HT-29 (cell line): ENCODE measurements at regions not wholly inside any gene's neighbourhood (a gene's known extent, or its start where the extent isn't known, plus 50 kb on each side); places are given as distances from the start of the nearest gene placed in this dataset.
"Not testable (repeated sequence)": the region's sequence is repeated elsewhere in the genome, so short reads cannot be mapped to it uniquely, and the experiment has no call there.

ENCODE experiments used
- DNase-seq: peaks from one replicate; pipeline ENCODE4 v3.0.0-alpha.2; 2015; ENCODE audit warnings: low spot score

GRCh38 chr7:130943981-130944380, 210.0 kb upstream of the KLF14 start:
- DNase-seq, result peak; percentile 43

DNA sequence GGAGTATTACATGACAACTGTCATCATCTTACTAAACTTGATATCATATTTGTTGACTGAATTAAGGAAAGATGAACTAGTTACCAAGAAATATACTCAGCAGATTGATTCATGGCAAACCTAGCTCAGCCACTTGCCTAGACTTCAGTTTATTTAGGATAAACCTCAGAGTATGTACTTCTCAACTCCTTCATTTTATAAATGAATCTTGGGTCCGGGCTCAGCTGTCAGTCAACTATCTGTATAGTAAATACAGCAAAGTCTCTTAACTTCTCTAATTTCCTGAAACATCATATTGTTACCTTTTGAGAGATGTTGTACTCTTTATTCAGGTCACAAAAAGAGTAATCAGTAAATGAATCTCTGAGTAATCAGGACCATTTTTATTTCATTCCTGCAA, 211.0 kb upstream of the KLF14 start:
- DNase-seq, result no peak

GRCh38 chr7:130945411-130945811, 211.4 kb upstream of the KLF14 start:
- no peak for DNase-seq

- no peak for DNase-seq
These were observed 212.1 kb upstream of the KLF14 start for GRCh38 chr7:130946114-130946513.

GRCh38 chr7:130947792-130948580, 214.0 kb upstream of the KLF14 start:
- no peak for DNase-seq

DNA sequence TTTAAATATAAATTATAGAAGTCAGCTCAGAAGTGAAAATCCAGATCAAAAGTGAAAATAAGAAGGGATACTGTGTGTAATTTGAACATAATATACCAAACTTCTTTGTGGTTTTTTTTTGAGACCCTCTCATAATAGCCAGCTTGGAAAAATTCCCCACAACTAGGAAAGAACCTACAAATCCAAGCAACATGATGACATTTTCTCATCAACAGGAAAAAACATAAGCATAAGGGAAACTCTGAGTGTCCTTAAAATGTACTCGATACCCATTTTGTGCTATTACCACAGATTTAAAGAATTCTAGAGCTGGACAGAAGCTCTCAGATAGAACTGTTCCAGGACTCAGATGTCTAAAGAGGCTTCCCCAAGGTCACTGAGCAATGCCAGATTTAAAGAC, 214.8 kb upstream of the KLF14 start:
- DNase-seq, result no peak

DNA sequence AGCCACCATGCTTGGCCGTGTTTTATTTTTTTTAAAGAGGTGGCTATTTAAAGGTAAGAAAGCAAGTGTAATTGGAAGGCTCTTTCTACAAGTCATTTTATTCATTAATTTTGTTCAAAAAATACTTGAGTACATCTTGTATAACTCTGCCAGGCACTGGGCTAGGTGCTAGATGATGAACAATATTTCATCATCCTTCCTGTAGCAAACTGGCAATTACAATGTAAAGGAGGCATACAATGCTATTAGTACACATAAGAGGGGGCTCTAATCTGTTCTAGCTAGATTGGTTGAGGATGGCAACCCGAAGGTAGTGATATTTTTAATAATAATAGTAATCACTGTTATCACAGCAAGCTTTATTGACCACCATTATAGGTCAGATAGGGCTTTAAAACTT, 215.5 kb upstream of the KLF14 start:
- DNase-seq, result no peak

DNA sequence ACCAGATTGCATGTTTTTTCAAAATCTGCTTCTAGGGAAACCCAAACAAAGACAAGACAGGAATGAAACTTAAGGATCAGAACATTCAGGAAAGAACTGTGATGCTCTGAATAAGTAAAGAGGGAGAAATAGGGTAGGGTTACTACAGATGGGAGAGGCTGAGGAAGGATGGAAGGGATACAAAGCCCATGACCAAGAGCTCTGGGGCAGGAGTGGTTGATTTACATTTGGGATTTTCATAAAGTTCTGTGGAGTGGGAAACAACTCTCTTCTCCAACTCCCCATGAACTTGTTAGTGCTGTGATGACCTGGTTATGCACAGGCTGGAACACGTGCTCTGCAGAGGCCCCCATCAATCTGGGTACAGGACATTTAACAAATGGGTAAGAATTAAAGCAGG, 216.0 kb upstream of the KLF14 start:
- DNase-seq, result no peak

DNA sequence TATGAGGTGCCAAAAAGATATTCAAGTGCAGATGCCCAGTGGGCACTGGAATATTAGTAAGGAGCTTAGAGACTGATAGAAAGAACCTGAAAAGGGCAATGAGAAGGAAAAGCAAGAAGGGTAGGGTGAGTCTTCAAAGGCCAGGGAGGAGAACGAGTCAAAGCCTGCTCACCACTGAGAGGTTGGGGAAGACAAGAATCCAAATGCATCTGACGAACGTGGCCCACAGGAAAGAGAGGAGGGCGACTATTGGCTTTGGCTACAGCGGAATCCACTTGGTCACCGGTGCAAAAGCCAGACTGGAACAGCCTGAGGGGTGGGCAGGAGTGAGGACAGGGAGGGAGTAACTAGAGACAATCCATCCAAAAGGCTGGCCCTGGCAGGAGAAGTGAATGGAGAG, 216.7 kb upstream of the KLF14 start:
- no peak for DNase-seq

- no peak for DNase-seq
These were observed 217.4 kb upstream of the KLF14 start for GRCh38 chr7:130951303-130951975.

DNA sequence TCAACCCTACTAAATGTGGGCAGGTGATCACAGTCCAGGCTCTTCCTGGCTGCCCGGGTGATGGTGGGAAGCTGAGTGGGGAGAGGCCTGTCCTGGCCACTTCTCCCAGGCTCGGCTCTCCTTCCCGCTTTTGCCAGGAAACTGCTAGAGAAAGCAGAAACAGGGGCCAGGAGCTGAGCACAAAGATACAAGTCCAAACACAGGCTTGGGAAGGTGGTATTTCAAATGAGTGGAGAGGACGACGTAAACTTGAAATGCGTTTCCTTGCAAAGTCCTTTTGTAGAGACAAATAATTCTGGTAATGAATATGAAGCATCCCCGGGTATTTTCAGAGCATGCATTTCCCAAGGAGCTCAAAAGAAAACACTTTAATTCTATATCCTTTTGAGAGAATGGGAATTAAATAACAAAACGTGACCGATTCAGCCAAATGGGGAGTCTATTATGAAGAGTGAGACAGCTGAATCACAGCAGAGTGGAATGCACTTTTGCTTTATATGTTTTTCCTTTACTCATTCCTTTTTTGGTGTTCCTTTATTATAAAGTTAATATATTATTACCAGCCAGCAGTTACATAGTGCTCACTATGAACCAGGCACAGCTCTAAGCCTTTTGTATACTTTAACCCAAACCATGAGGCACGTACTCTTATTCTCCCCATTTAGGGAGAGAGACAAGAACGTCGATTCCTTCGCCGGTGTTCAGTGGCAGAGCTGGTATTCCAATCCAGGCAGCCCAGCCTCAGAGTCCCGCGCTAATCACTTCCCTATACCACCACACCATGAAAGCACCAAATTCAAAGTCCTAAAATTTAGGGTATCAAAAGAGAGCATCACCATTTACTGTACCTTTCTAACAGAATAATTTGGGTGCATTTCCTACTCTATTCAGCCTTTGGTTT, 218.2 kb upstream of the KLF14 start:
- no peak for DNase-seq

DNA sequence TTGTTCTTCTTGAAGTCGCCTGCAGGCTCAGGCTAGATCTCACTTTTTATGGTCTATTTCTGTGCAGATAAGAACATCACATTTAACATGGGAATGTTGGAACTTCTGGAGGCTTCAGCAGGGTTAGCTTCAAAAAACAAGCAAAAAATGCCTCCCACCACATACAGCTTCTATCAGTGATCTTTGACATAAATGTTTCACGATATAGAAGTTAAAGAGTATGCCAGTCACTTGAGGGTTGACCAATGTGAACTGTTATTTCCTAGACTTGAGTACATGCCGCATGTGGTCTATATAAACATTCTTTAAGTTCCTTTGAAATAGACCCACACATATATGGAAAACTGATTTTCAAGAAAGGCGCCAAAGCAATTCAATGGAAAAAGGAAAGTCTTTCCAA, 219.2 kb upstream of the KLF14 start:
- DNase-seq, result no peak

- no peak for DNase-seq
These were observed 221.0 kb upstream of the KLF14 start for GRCh38 chr7:130954918-130955564.

- no peak for DNase-seq
These were observed 221.5 kb upstream of the KLF14 start for GRCh38 chr7:130955565-130955919.

DNA sequence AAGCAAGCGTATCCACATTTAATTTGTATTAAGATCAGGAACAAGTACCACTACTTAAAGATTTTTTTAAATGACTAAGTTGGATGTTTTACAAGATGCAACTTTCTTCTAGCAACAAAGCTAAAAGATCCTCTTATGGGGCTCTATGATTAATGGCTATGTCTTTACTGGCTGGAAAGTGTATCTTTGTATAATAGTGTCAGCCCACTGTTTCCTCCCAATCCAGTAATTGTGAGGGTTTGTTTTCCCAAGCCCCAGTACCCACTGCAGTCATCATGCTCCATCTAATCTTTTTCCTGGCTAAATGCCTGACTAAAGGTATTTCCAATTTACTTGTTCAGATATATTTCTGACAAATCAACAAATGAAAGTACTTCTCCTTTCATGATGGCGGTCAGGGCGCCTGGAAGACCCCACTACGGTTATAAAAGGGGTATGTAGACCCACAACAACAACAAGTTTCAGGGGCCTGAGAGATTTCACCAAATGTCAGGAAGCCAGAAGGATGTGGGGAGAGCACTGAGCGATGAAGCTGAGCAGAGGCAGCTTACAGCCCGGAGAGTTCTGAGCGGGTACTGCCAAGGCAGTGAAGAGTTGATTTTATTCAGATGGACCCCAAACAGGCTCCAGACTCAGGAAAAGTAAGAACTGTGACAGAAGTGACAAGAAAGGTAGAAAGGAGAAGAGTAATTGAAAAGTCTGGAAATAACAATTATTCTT, 222.6 kb upstream of the KLF14 start:
- DNase-seq, result no peak

DNA sequence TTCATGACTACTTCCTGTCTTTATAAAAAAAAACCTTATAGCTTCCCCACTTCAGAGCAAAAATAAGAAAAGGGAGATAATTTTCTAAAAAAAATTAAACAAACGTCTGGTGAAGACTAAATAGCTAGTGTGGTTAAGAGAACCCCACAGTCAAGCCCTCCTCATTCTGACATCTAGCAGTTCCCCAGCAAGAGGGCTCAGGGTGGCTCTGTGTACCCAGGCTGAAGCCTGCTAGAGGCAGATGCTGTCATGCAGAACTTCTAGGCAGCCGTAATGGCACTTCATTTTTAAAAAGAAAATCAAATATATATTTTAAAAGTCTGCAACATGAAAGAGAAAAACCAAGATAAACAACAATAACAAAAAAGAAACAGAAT, 223.1 kb upstream of the KLF14 start:
- no peak for DNase-seq

DNA sequence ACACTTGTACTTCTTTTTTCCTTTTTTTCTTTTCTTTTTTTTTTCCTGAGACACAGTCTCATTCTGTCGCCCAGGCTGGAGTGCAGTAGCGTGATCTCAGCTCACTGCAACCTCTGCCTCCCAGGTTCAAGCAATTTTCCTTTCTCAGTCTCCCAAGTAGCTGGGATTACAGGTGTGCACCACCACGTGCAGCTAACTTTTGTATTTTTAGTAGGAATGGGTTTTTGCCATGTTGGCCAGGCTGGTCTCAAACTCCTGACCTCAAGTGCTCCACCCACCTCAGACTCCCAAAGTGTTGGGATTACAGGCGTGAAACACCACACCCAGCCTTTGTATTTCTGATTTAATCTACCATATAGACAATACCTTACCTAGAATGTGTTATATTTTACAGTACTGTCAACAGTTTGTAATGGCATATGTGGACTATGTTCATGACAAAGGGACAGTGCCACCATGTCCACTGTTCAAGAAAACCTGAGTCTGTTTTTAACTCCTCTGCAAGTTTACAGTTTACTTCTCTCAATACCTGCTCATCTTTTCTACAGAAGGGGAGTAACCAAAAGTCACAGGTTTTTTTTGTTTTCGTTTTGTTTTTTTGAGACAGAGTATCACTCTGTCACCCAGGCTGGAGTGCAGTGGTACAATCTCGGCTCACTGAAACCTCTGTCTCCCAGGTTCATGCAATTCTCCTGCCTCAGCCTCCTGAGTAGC, 223.9 kb upstream of the KLF14 start:
- DNase-seq, result not testable (repeated sequence)

GRCh38 chr7:130958846-130959245, 224.8 kb upstream of the KLF14 start:
- no peak for DNase-seq

DNA sequence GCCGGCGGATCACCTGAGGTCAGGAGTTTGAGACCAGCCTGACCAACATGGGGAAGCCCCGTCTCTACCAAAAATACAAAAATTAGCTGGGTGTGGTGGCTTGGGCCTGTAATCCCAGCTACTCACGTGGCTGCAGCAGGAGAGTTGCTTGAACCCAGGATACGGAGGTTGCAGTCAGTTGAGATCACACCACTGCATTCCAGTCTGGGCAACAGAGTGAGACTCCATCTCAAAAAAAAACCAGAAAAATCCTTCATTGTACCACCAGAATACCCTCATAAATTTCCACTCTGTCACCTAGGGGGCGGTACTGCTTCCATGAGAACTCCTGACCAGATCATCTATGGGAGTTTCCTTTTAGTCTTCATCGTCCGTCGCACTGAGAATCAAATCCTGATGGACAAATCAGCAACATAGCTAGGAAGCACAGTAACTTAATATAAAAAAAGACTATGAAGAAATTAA, 225.8 kb upstream of the KLF14 start:
- peak; percentile 87 for DNase-seq

DNA sequence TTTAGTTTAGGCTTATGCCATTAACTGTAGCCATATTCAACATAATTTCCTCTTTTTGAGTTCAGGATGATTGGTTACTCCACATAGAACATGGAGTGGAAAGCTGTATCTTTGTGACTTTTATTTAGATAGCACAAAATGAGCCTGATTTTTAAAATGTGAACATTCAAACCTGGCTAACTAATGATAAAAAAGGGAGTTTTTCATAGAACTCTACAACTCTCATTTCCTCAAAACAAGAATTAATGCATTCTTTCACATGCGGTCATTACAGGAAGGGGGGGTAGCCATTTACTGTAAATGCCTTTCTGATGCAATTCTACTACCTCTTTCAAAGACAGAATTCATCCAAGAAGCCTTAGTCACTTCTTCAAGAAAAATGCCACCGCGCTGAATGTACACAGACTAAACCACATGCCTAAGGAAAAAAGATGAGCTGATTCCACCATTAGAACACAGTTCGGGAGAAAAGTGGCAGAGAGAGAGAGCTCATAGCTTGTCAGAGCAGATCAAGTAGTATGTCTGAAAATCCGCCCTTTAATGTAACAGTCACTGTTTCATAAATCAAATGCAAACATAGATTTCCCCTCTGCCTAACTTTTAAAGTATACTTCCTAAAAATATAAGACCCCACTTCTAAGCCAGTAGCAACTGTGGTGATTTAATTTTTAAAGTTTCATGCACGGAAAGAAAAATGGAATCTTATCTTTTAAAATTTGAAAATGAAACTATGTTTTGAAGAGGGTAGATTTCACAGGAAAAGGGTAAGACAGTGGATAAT, 226.4 kb upstream of the KLF14 start:
- peak; percentile 75 for DNase-seq
